Epithelial cell of esophagus (primary cell): ENCODE measurements at regions not wholly inside any gene's neighbourhood (a gene's known extent, or its start where the extent isn't known, plus 50 kb on each side); places are given as distances from the start of the nearest gene placed in this dataset.

Experiments used
- DNase-seq: peaks from one replicate; pipeline ENCODE4 v3.0.0; 2010; ENCODE audit warnings: low read depth
- H3K4me3 ChIP-seq: 2 replicates; pipeline ENCODE4 v1.5.1; 2011; ENCODE audit warnings: mild to moderate bottlenecking, low read length, control low read depth
- TF ChIP-seq, protein P1 (sequence below): IDR thresholded peaks from 2 replicates; pipeline ENCODE4 v1.5.1; 2011; ENCODE audit warnings: low read depth, mild to moderate bottlenecking, low read length, control low read depth, inconsistent platforms; ENCODE audit not compliant: insufficient read depth; ENCODE audit errors: missing control alignments

DNA sequence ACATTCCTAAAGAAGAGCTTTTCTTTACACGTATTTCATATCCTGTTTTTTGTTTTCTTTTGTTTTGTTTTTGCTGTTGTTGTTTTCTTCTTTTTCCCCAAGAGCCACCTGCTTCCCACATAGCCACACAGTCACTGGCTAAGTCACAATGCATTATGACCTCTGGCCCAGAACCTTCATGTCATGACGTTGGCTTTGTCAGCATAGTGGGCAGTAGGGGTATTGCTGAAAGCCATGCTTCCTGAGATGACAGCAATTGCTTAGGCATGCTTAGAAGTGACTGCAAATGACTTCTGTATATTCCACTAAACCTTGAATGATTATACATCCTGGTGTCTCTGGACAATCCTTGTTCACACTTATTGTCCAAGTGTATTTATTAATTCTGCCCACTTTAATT, 375.8 kb downstream of the TAF11L14 start:
- peak; percentile 2 for DNase-seq
- TF ChIP-seq, protein P1, sequence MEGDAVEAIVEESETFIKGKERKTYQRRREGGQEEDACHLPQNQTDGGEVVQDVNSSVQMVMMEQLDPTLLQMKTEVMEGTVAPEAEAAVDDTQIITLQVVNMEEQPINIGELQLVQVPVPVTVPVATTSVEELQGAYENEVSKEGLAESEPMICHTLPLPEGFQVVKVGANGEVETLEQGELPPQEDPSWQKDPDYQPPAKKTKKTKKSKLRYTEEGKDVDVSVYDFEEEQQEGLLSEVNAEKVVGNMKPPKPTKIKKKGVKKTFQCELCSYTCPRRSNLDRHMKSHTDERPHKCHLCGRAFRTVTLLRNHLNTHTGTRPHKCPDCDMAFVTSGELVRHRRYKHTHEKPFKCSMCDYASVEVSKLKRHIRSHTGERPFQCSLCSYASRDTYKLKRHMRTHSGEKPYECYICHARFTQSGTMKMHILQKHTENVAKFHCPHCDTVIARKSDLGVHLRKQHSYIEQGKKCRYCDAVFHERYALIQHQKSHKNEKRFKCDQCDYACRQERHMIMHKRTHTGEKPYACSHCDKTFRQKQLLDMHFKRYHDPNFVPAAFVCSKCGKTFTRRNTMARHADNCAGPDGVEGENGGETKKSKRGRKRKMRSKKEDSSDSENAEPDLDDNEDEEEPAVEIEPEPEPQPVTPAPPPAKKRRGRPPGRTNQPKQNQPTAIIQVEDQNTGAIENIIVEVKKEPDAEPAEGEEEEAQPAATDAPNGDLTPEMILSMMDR, result no peak
- H3K4me3 ChIP-seq, result no peak overlapping the region

DNA sequence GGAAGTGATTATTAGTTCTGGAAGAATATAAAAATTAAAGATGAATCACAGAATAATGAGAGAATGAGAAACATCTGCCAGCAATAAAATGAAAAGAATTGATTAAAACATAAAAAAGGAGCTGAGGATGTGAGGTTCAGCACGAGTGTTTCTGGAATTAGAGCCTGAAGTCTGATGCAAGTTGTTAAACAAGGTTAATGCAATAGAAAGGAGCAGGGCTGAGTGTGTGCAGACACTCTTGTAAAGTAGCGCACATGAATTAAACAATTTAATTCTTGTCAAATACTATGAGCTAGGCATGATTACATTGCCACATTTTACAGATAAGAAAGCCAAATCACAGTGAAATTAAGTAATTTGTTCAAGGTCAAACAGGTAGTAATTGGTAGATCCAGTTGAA, 384.2 kb downstream of the TAF11L14 start:
- no peak for DNase-seq
- TF ChIP-seq, protein P1, result no peak
- H3K4me3 ChIP-seq, result no peak overlapping the region

DNA sequence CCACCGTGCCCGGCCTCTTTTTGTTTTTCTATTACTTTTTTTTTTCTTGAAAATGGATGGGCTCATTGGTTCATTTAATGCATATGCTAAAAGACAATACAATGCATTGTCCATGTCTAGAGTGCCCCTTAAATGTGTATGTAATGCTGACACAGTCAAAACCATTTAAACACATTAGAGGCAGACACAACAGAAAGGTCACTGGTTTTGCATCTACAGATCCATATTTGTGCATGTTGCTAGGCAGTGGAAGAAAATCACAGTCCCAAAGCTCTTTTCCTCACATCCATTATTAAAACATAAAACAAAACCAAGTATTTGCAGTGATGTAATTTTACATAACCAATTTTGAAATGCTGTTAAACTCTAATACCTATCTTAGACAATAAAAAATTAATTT, 389.0 kb downstream of the TAF11L14 start:
- DNase-seq, result no peak
- TF ChIP-seq, protein P1, result no peak
- no peak overlapping the region for H3K4me3 ChIP-seq

DNA sequence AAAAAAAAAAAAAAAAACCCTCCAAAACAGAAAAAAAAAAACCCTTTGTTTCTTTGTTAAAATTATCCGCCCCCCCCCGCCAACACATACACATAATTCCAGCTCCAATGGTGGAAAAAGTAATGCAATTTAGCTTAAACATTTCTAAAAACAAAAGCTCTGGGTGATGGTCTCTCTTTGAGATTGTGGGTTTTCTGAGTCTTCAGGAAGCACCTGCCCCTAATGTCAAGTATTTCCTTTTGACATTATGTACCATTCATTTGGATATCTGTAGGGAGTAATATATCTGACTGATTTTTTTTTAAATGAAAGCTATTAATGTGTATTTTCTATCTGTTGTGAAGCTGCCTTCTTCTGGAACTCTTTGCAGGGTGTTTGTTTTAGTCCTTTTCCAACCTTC, 389.7 kb downstream of the TAF11L14 start:
- no peak overlapping the region for H3K4me3 ChIP-seq
- no peak for DNase-seq
- TF ChIP-seq, protein P1, result no peak

DNA sequence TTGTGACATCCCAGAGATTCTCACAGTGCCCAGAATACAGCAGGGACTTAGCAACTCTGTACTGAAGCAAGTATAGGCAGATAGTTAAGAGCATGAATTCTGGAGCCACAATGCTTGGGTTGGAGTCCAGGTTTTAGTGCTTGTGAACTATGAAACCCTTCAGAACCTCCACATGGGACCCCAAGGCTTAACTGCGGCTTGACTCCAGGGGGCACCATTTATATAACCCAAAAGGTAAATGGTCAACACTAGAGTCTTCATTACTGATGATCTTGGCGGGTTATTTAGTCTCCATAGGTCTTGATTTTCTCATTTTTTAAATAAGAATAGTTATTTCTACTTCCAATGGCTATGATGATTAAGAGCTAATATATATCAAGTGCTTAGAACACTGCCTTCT, 390.3 kb downstream of the TAF11L14 start:
- TF ChIP-seq, protein P1, result no peak
- H3K4me3 ChIP-seq, result no peak overlapping the region
- DNase-seq, result no peak

DNA sequence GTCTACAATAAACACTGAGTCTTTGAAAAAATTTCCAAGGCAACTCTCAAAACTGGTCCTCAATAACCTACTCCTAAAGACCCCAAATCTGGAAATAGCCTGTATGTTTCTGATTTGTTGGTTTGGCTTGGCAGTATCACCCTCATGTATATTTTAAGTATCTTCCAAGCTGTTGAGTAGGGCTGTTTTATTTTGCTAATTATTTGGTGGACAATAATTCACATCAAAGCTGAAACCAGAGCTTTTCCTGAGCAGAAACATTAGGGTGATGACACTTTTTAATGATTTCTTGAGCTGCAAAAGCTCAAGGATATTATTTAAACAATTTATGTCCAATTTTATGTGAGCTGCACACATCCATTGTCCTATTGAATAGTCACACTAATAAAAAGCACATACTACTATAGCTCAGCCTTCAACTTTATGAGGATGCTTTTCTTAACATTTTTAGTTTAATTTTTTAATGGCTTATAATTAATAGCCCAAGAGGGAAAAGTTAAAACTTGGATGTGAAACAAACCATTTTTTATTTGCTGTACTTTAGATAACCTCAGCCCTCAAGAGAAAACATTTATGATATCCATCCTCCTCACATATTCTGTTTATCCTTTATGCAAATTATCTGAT, 393.1 kb downstream of the TAF11L14 start:
- DNase-seq, result no peak
- TF ChIP-seq, protein P1, result no peak
- no peak overlapping the region for H3K4me3 ChIP-seq

DNA sequence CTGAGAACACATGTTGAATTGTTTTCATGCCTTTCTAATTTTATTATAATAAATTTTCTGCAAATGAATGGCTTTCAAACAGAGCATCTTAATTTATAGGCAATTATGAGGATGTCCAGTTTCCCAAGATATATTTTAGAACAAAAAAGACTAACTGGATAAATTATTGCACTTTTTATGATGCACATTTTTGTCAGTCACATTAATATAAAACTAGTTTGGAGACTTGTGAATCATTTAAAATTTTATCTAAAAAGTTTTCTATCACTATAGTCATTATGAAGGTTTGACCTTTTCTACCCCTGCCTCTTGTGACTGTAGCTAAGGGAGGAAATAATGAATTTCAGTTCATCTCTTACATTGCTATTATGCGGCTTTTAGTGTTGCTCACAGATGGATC, 393.8 kb downstream of the TAF11L14 start:
- TF ChIP-seq, protein P1, result no peak

More for the DNA sequence above, 393.8 kb downstream of the TAF11L14 start:
- DNase-seq, result no peak
- H3K4me3 ChIP-seq, result no peak overlapping the region
